IMR-90 (cell line): ENCODE measurements at regions not wholly inside any gene's neighbourhood (a gene's known extent, or its start where the extent isn't known, plus 50 kb on each side); places are given as distances from the start of the nearest gene placed in this dataset.

Source experiments
- ATAC-seq: fragments of 200-7000 bp; cut with Tn5 transposase; 2 replicates; pipeline ENCODE4 v1.9.1; 2020; ENCODE audit warnings: low read depth, mild to moderate bottlenecking, moderate library complexity
- BruUV-seq: library from RNA; stranded (reverse); fragments of 400-500 nt; replicated peaks from 2 replicates; lab custom pipeline; 2021; lab: Mats Ljungman, UMichigan
- CTCF ChIA-PET: fragments of 300-600 bp; formaldehyde crosslinking; extraction: SDS; loops from one replicate; lab custom pipeline; 2021; ENCODE audit warnings: antibody characterized with exemption; lab: Yijun Ruan, JAX
- POLR2A ChIA-PET: fragments of 300-600 bp; sonication (Branson Sonifier 250); formaldehyde crosslinking; loops from one replicate; lab custom pipeline; 2022; ENCODE audit warnings: antibody characterized with exemption; ENCODE audit not compliant: unreplicated experiment; lab: Charles Lee
- DNase-seq: peaks from one replicate; pipeline ENCODE4 v3.0.0; 2013
- H2AFZ ChIP-seq: replicated peaks from 2 replicates; pipeline ENCODE3; 2013; ENCODE audit warnings: low read length, mild to moderate bottlenecking; ENCODE audit not compliant: poor library complexity
- H2AK5ac ChIP-seq: 2 replicates; pipeline ENCODE4 v1.6.1; 2013; ENCODE audit warnings: low read depth, low read length, inconsistent platforms
- H2AK9ac ChIP-seq: replicated peaks from 2 replicates; pipeline ENCODE3; 2013; ENCODE audit warnings: mild to moderate bottlenecking, low read depth, low read length, moderate library complexity; ENCODE audit not compliant: poor library complexity
- H2BK120ac ChIP-seq: 2 replicates; pipeline ENCODE4 v1.6.1; 2013; ENCODE audit warnings: low read depth, low read length, inconsistent platforms
- H2BK15ac ChIP-seq: 3 replicates; pipeline ENCODE4 v1.6.1; 2013; ENCODE audit warnings: low read depth, low read length, inconsistent platforms
- H2BK20ac ChIP-seq: 2 replicates; pipeline ENCODE4 v1.6.1; 2013; ENCODE audit warnings: low read depth, mild to moderate bottlenecking, inconsistent platforms, low read length, moderate library complexity
- H2BK5ac ChIP-seq: 2 replicates; pipeline ENCODE4 v1.6.1; 2013; ENCODE audit warnings: mild to moderate bottlenecking, low read depth, low read length, inconsistent platforms; ENCODE audit not compliant: poor library complexity, severe bottlenecking
- H3K14ac ChIP-seq: replicated peaks from 2 replicates; pipeline ENCODE4 v1.6.1; 2013; ENCODE audit warnings: low read depth, low read length, inconsistent platforms
- H3K18ac ChIP-seq: 2 replicates; pipeline ENCODE4 v1.6.1; 2013; ENCODE audit warnings: low read depth, low read length, control low read depth
- H3K23ac ChIP-seq: 2 replicates; pipeline ENCODE4 v1.6.1; 2013; ENCODE audit warnings: low read depth, low read length, inconsistent platforms
- H3K27ac ChIP-seq: 2 replicates; pipeline ENCODE4 v1.5.1; 2013; ENCODE audit warnings: mild to moderate bottlenecking, control low read depth, low read length; ENCODE audit not compliant: insufficient read depth
- H3K27me3 ChIP-seq: 2 replicates; pipeline ENCODE4 v1.6.1; 2013; ENCODE audit warnings: low read length; ENCODE audit not compliant: control insufficient read depth, insufficient read depth
- H3K36me3 ChIP-seq: 2 replicates; pipeline ENCODE4 v1.6.1; 2013; ENCODE audit warnings: low read length, mixed read lengths; ENCODE audit not compliant: control insufficient read depth, insufficient read depth
- H3K4ac ChIP-seq: 2 replicates; pipeline ENCODE4 v1.6.1; 2013; ENCODE audit warnings: low read depth, low read length, inconsistent platforms
- H3K4me1 ChIP-seq: 2 replicates; pipeline ENCODE4 v1.6.1; 2013; ENCODE audit warnings: low read length, mixed read lengths; ENCODE audit not compliant: control insufficient read depth, insufficient read depth
- H3K4me2 ChIP-seq: 2 replicates; pipeline ENCODE4 v1.6.1; 2013; ENCODE audit warnings: low read depth, mild to moderate bottlenecking, control low read depth, low read length, moderate library complexity
- H3K4me3 ChIP-seq: 2 replicates; pipeline ENCODE4 v1.5.1; 2013; ENCODE audit warnings: low read depth, mild to moderate bottlenecking, control low read depth, low read length, moderate library complexity; ENCODE audit not compliant: insufficient read depth
- H3K56ac ChIP-seq: 2 replicates; pipeline ENCODE4 v1.6.1; 2013; ENCODE audit warnings: low read length, inconsistent platforms; ENCODE audit not compliant: insufficient read depth; ENCODE audit errors: extremely low read depth
- H3K79me1 ChIP-seq, 2 experiments: 2 replicates each; pipeline ENCODE4 v1.6.1; 2013; ENCODE audit warnings: low read length in 2 of 2, inconsistent platforms in 1 of 2, low read depth in 1 of 2
- H3K9ac ChIP-seq: 2 replicates; pipeline ENCODE4 v1.6.1; 2013; ENCODE audit warnings: low read depth, low read length, control low read depth
- H3K9me1 ChIP-seq: 2 replicates; pipeline ENCODE4 v1.6.1; 2013; ENCODE audit warnings: low read length, inconsistent platforms; ENCODE audit not compliant: insufficient read depth
- H3K9me3 ChIP-seq: 2 replicates; pipeline ENCODE4 v1.6.1; 2013; ENCODE audit warnings: low read length; ENCODE audit not compliant: control insufficient read depth, insufficient read depth
- H4K20me1 ChIP-seq: 2 replicates; pipeline ENCODE4 v1.6.1; 2013; ENCODE audit warnings: low read length, inconsistent platforms; ENCODE audit not compliant: insufficient read depth
- H4K5ac ChIP-seq: 2 replicates; pipeline ENCODE4 v1.6.1; 2013; ENCODE audit warnings: mild to moderate bottlenecking, low read depth, low read length, control low read depth
- H4K8ac ChIP-seq, 2 experiments: 2 replicates each; pipeline ENCODE4 v1.6.1; 2013; ENCODE audit warnings: low read depth in 2 of 2, low read length in 2 of 2, control low read depth in 1 of 2, inconsistent platforms in 1 of 2
- H4K91ac ChIP-seq: 2 replicates; pipeline ENCODE4 v1.6.1; 2013; ENCODE audit warnings: low read depth, low read length, inconsistent platforms; ENCODE audit not compliant: insufficient read depth
- BHLHE40 ChIP-seq: fragments of 150-350 bp; IDR thresholded peaks from 2 replicates; pipeline ENCODE4 v1.6.1; 2016; ENCODE audit warnings: mild to moderate bottlenecking, low read depth, low read length
- CEBPB ChIP-seq: IDR thresholded peaks from 2 replicates; pipeline ENCODE4 v1.6.1; 2012; ENCODE audit warnings: low read depth, low read length, improper control_type of control experiment
- FOS ChIP-seq: fragments of 150-350 bp; IDR thresholded peaks from 2 replicates; pipeline ENCODE4 v1.6.1; 2016; ENCODE audit warnings: low read depth, low read length
- MAFK ChIP-seq: IDR thresholded peaks from 2 replicates; pipeline ENCODE4 v1.6.1; 2012; ENCODE audit warnings: low read depth, low read length, improper control_type of control experiment
- MXI1 ChIP-seq: IDR thresholded peaks from 2 replicates; pipeline ENCODE4 v1.6.1; 2012; ENCODE audit warnings: low read depth, mild to moderate bottlenecking, low read length, moderate library complexity, borderline replicate concordance
- WGBS, 2 experiments: methylation state at CpG; one replicate each; pipeline versions ENCODE4 v1.1.5 to v1.1.7; 2013; ENCODE audit warnings: missing lambda C conversion rate in 2 of 2; ENCODE audit not compliant: insufficient read length in 1 of 2; ENCODE audit errors: extremely low coverage in 2 of 2; 5-methylcytosine and 5-hydroxymethylcytosine counted together
- dilution Hi-C: fragments of 300-500 bp; cut with HindIII; formaldehyde crosslinking; loops from one replicate; pipeline ENCODE4 v1.14.3; 2018; ENCODE audit warnings: low sequenced_read_pairs; ENCODE audit not compliant: unreplicated experiment
- in situ Hi-C: fragments of 300-500 bp; cut with MboI; formaldehyde crosslinking; loops from 3 replicates; pipeline ENCODE4 v1.14.3; 2019; ENCODE audit warnings: low sequenced_read_pairs, inconsistent platforms, mixed read lengths
- intact Hi-C: fragments of 100-400 bp; cut with micrococcal nuclease; formaldehyde crosslinking; loops from 2 replicates; pipeline ENCODE4 v1.10.0; 2022

- Histone ChIP-seq H3K14ac (no peak overlapping the region), H2AK5ac (no peak overlapping the region), H2BK20ac (no peak overlapping the region), H2BK120ac (no peak overlapping the region), H2AFZ (no peak overlapping the region), H4K20me1 (no peaks in the 10 kb centered on the region), H2BK5ac (no peak overlapping the region), H3K4me1 (no peaks in the 10 kb centered on the region), H3K9me1 (no peaks in the 10 kb centered on the region), H3K23ac (no peak overlapping the region), H3K18ac (no peak overlapping the region; the same call in 1 of the 2 replicates), H3K27me3 (no peaks in the 10 kb centered on the region; the same call in 1 of the 2 replicates), H3K79me1 (no peaks in the 10 kb centered on the region), H2BK15ac (no peak overlapping the region), H3K4me2 (peak overlapping the region; percentile 37; the same call in 1 of the 2 replicates), H3K4ac (no peak overlapping the region), H4K8ac (no peak overlapping the region; a peak in 1 of 4 replicates), H4K91ac (no peak overlapping the region), H3K36me3 (no peaks in the 10 kb centered on the region), H3K9me3 (peaks cover 16% of the 10 kb centered on the region; the same call in 1 of the 2 replicates), H3K4me3 (no peak overlapping the region), H2AK9ac (no peak overlapping the region), H3K27ac (no peak overlapping the region), H3K9ac (no peak overlapping the region), H3K56ac (no peak overlapping the region), H4K5ac (no peak overlapping the region)
- no CpG with 5 or more reads among the region's 1 CpG for WGBS, 2 experiments
- in situ Hi-C loops (no loop called here), dilution Hi-C loops (no loop called here), intact Hi-C loops (no loop called here)
- BruUV-seq = no TSS peak
- ChIA-PET CTCF (no interaction called here), POLR2A (no interaction called here)
- ATAC-seq (peak; percentile 98), DNase-seq (peak; percentile 91)
- TF ChIP-seq CEBPB (peak; percentile 65), MAFK (peak; percentile 31; the same call in 1 of the 2 replicates), FOS (peak; percentile 96), MXI1 (no peak), BHLHE40 (peak; percentile 27; the same call in 1 of the 2 replicates)
Measured at GRCh38 chr20:6519556-6519955, 247.9 kb upstream of the BMP2 start.
